ENCODE measurements at regions not wholly inside any gene's neighbourhood (a gene's known extent, or its start where the extent isn't known, plus 50 kb on each side); places are given as distances from the start of the nearest gene placed in this dataset.
"Not testable (repeated sequence)": the region's sequence is repeated elsewhere in the genome, so short reads cannot be mapped to it uniquely, and the experiment has no call there.

DNA sequence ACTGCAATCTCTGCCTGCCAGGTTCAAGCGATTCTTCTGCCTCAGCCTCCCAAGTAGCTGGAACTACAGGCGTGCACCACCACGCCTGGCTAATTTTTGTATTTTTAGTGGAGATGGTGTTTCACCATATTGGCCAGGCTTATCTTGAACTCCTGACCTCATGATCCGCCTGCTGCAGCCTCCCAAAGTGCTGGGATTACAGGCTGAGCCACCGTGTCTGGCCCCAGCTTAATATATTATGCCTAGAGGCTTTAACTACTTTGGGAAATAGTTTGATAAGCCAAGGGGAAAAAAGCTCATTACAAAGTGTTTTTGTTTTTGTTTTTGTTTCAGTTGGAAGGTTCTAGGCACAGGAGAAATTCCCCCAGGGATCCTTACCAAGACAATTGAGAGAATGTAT lies 184.2 kb upstream of the FAM241A start:
- H3K9me3 Mint-ChIP-seq; H3K4me1 Mint-ChIP-seq (ENCODE audit: low read depth); H3K27me3 Mint-ChIP-seq (ENCODE audit: low read depth); DNase-seq (ENCODE audit: low spot score); H3K27ac Mint-ChIP-seq; H3K36me3 Mint-ChIP-seq (ENCODE audit: low read depth); intact Hi-C loops (cut with micrococcal nuclease); H3K4me3 Mint-ChIP-seq (ENCODE audit: low read depth): not testable (repeated sequence)

- no peaks in the 10 kb centered on the region for H3K9me3 Mint-ChIP-seq
- H3K4me1 Mint-ChIP-seq (ENCODE audit: low read depth): peaks cover 1% of the 10 kb centered on the region
- intact Hi-C loops (cut with micrococcal nuclease): no loop called here
- H3K4me3 Mint-ChIP-seq (ENCODE audit: low read depth): no peak overlapping the region
- H3K27ac Mint-ChIP-seq: no peak overlapping the region
- no peaks in the 10 kb centered on the region for H3K27me3 Mint-ChIP-seq (ENCODE audit: low read depth)
- H3K36me3 Mint-ChIP-seq (ENCODE audit: low read depth): no peaks in the 10 kb centered on the region
- DNase-seq (ENCODE audit: low spot score): no peak
Measured at GRCh38 chr4:111961809-111962208, 183.4 kb upstream of the FAM241A start.

DNA sequence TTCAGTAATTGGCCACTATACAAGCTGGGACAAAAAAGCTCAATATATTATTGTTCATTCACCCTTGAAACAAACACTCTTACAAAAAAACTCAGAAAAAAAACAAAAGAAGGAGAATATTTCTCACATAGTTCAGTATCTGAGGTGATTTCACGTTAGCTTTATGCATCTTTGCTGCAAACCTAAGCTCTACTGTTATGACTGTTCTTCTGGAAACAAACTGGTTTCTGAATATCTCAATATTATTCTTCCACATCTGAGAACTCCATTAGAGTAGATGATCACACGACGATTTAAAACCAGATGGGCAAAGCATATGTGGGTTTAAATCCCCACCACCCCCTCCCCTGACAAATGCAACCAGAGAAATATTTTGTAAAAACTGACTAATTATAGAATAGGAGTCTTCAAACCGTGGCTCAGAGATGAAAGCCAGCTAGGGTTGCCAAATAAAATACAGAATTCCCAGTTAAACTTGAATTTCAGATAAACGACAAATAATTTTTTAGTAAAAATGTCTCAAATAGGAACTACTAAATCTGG lies 182.0 kb upstream of the FAM241A start:
- H3K9me3 Mint-ChIP-seq: no peaks in the 10 kb centered on the region
- H3K4me1 Mint-ChIP-seq (ENCODE audit: low read depth): peaks cover 1% of the 10 kb centered on the region
- H3K4me3 Mint-ChIP-seq (ENCODE audit: low read depth): no peak overlapping the region
- no peak overlapping the region for H3K27ac Mint-ChIP-seq
- no peaks in the 10 kb centered on the region for H3K36me3 Mint-ChIP-seq (ENCODE audit: low read depth)
- no peaks in the 10 kb centered on the region for H3K27me3 Mint-ChIP-seq (ENCODE audit: low read depth)
- DNase-seq (ENCODE audit: low spot score): no peak
- intact Hi-C loops (cut with micrococcal nuclease): no loop called here

DNA sequence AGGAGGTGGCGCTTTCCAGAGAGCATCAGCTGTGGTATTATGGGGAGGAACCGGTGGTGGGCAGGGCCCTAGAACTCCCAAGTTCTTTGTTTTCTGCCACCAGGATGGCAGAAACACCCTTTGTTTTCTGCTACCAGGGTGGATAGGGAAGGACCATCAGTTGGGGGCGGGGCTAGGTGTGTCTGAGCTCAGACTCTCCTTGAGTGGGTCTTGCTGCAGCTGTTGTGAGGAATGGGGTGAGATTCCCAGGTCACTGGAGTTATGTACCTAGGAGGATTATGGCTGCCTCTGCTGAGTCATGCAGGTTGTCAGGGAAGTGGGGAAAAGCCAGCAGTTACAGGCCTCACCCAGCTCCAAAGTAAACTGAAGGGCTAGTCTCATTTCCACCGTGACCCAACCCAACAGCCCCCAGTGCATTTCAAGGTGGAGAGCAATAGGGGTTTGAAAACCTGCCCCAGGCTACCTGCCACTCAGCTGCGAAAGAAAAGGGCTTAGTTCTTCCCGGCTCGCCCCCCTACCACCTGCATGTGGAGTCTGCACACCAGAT lies 167.8 kb upstream of the FAM241A start:
- no peak overlapping the region for H3K4me3 Mint-ChIP-seq (ENCODE audit: low read depth)
- intact Hi-C loops (cut with micrococcal nuclease): no loop called here
- no peak for DNase-seq (ENCODE audit: low spot score)
- peaks cover 2% of the 10 kb centered on the region for H3K27me3 Mint-ChIP-seq (ENCODE audit: low read depth)
- H3K36me3 Mint-ChIP-seq (ENCODE audit: low read depth): no peaks in the 10 kb centered on the region
- H3K4me1 Mint-ChIP-seq (ENCODE audit: low read depth): no peaks in the 10 kb centered on the region
- no peak overlapping the region for H3K27ac Mint-ChIP-seq
- no peaks in the 10 kb centered on the region for H3K9me3 Mint-ChIP-seq

DNA sequence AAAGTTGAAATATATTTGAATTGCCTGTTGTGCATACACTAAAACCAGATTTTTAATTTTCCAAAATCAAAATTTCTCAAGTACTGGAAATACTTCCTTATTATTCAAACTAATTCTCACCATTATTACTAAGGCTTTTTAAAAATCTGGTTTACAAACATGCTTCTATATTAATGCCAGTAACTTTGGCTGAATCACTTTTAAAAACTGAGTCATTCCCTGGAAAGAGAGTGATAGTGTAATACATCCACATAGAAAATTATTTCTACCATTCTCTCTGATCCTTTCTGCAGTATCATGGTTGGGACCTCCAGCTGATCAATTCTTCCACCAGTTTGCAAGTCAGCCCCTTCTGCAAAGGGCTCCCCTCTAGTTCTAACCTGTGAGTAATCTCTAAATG lies 165.3 kb upstream of the FAM241A start:
- H3K9me3 Mint-ChIP-seq: no peaks in the 10 kb centered on the region
- H3K36me3 Mint-ChIP-seq (ENCODE audit: low read depth): no peaks in the 10 kb centered on the region
- no peak overlapping the region for H3K4me3 Mint-ChIP-seq (ENCODE audit: low read depth)
- H3K27me3 Mint-ChIP-seq (ENCODE audit: low read depth): peaks cover 2% of the 10 kb centered on the region
- H3K27ac Mint-ChIP-seq: no peak overlapping the region
- DNase-seq (ENCODE audit: low spot score): no peak
- intact Hi-C loops (cut with micrococcal nuclease): no loop called here
- no peaks in the 10 kb centered on the region for H3K4me1 Mint-ChIP-seq (ENCODE audit: low read depth)

DNA sequence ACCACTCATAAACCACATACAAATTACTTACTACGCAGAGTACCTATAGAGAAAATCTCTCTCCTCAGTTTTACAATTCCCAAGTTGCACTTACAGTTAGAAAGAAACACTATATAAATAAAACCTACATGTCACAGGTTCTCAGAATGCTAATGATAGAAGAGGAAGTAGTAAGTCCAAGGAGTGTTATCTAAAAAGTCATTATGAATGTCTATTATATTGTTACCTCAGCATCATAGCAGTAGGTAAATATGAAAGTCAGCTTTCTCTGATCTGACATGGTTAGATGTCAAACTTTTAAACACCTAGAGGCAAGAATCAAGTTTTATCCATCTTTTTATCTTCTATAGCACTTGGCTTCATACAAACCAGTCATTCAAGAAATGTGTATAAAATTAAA lies 163.2 kb upstream of the FAM241A start:
- intact Hi-C loops (cut with micrococcal nuclease): no loop called here
- Mint-ChIP-seq H3K9me3 (no peaks in the 10 kb centered on the region), H3K4me1 (ENCODE audit: low read depth) (no peaks in the 10 kb centered on the region)

GRCh38 chr4:111984169-111984819 lies 161.0 kb upstream of the FAM241A start:
- H3K4me3 Mint-ChIP-seq (ENCODE audit: low read depth): no peak overlapping the region
- H3K36me3 Mint-ChIP-seq (ENCODE audit: low read depth): no peaks in the 10 kb centered on the region
- no peak overlapping the region for H3K27ac Mint-ChIP-seq
- H3K4me1 Mint-ChIP-seq (ENCODE audit: low read depth): no peaks in the 10 kb centered on the region
- no peaks in the 10 kb centered on the region for H3K9me3 Mint-ChIP-seq
- DNase-seq (ENCODE audit: low spot score): no peak
- intact Hi-C loops (cut with micrococcal nuclease): no loop called here
- peaks cover 7% of the 10 kb centered on the region for H3K27me3 Mint-ChIP-seq (ENCODE audit: low read depth)

More for the DNA sequence above, 163.2 kb upstream of the FAM241A start:
- DNase-seq (ENCODE audit: low spot score): no peak
- Mint-ChIP-seq H3K4me3 (ENCODE audit: low read depth) (no peak overlapping the region), H3K36me3 (ENCODE audit: low read depth) (no peaks in the 10 kb centered on the region), H3K27me3 (ENCODE audit: low read depth) (peaks cover 6% of the 10 kb centered on the region), H3K27ac (no peak overlapping the region)

GRCh38 chr4:111985426-111985825 lies 159.8 kb upstream of the FAM241A start:
- DNase-seq (ENCODE audit: low spot score): no peak
- intact Hi-C loops (cut with micrococcal nuclease): no loop called here
- Mint-ChIP-seq H3K9me3 (no peaks in the 10 kb centered on the region), H3K36me3 (ENCODE audit: low read depth) (no peaks in the 10 kb centered on the region), H3K27me3 (ENCODE audit: low read depth) (peaks cover 7% of the 10 kb centered on the region), H3K4me3 (ENCODE audit: low read depth) (no peak overlapping the region), H3K4me1 (ENCODE audit: low read depth) (no peaks in the 10 kb centered on the region), H3K27ac (no peak overlapping the region)

DNA sequence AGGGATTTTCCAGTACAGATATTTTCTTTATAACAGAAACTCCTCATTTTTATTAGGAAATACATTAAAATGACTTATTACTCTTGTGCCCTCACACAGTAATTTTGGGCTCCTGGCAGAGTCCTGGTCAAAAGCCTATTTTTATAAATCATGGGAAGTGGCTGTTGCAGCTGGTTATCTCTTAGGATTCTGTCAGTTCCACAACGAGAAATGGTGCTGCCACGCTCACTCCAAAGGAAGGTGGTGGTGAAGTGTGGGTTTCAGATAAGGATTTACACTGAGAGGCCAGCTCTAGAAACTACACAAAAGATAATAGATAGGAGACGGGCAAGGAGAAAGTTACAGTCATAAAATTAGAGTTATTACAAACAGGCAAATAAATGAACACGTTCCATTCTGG lies 159.2 kb upstream of the FAM241A start:
- Mint-ChIP-seq H3K9me3 (no peaks in the 10 kb centered on the region), H3K4me3 (ENCODE audit: low read depth) (no peak overlapping the region), H3K27ac (no peak overlapping the region), H3K36me3 (ENCODE audit: low read depth) (no peaks in the 10 kb centered on the region), H3K4me1 (ENCODE audit: low read depth) (no peaks in the 10 kb centered on the region), H3K27me3 (ENCODE audit: low read depth) (peaks cover 7% of the 10 kb centered on the region)
- intact Hi-C loops (cut with micrococcal nuclease): no loop called here
- no peak for DNase-seq (ENCODE audit: low spot score)

DNA sequence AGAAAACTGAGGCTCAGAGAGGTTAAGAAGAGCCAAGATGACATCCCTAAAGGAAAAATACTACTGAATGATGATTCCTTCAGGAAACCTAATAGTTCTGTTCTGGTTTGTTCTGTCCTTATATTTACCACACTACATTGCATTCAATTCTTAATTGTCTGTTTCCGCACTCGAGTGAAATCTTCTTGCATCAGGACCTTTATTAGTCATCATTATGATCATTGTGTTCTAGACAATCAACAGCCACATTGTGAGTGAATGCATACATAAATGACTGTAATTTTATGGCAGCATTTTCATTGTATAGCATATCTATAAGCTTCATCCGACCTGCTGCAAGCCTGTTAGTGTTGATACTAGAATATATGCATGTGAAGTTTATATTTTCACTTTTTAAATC lies 156.7 kb upstream of the FAM241A start:
- no peak for DNase-seq (ENCODE audit: low spot score)
- no peaks in the 10 kb centered on the region for H3K36me3 Mint-ChIP-seq (ENCODE audit: low read depth)
- no peaks in the 10 kb centered on the region for H3K4me1 Mint-ChIP-seq (ENCODE audit: low read depth)
- H3K27me3 Mint-ChIP-seq (ENCODE audit: low read depth): peaks cover 7% of the 10 kb centered on the region
- intact Hi-C loops (cut with micrococcal nuclease): no loop called here
- no peaks in the 10 kb centered on the region for H3K9me3 Mint-ChIP-seq
- no peak overlapping the region for H3K4me3 Mint-ChIP-seq (ENCODE audit: low read depth)
- H3K27ac Mint-ChIP-seq: no peak overlapping the region

GRCh38 chr4:111989817-111990216 lies 155.4 kb upstream of the FAM241A start:
- H3K9me3 Mint-ChIP-seq: no peaks in the 10 kb centered on the region
- intact Hi-C loops (cut with micrococcal nuclease): no loop called here
- H3K4me3 Mint-ChIP-seq (ENCODE audit: low read depth): no peak overlapping the region
- no peaks in the 10 kb centered on the region for H3K36me3 Mint-ChIP-seq (ENCODE audit: low read depth)
- no peak overlapping the region for H3K27ac Mint-ChIP-seq
- peaks cover 9% of the 10 kb centered on the region for H3K27me3 Mint-ChIP-seq (ENCODE audit: low read depth)
- no peaks in the 10 kb centered on the region for H3K4me1 Mint-ChIP-seq (ENCODE audit: low read depth)
- no peak for DNase-seq (ENCODE audit: low spot score)

DNA sequence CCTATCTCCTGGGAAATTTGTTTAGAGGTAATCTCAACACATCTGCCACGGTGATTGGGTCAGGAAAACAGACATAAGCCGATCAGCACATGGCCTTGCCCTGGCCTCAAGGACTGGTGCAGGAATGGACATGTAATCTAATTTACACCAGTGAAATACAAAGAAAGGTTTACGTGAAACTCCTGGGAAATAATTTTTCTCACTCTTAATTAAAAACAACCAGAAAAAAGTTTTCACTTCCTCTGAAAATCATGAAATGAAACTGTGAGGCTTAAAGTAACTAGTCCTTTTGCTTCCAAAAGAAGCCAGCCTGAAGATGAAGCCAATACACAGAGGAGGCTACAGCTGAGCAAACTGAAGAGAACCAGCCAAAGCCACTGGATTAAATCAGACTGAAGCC lies 154.1 kb upstream of the FAM241A start:
- DNase-seq (ENCODE audit: low spot score): no peak
- no peaks in the 10 kb centered on the region for H3K36me3 Mint-ChIP-seq (ENCODE audit: low read depth)
- H3K27me3 Mint-ChIP-seq (ENCODE audit: low read depth): peaks cover 5% of the 10 kb centered on the region
- H3K9me3 Mint-ChIP-seq: no peaks in the 10 kb centered on the region
- H3K27ac Mint-ChIP-seq: no peak overlapping the region
- intact Hi-C loops (cut with micrococcal nuclease): no loop called here
- no peak overlapping the region for H3K4me3 Mint-ChIP-seq (ENCODE audit: low read depth)
- H3K4me1 Mint-ChIP-seq (ENCODE audit: low read depth): no peaks in the 10 kb centered on the region

DNA sequence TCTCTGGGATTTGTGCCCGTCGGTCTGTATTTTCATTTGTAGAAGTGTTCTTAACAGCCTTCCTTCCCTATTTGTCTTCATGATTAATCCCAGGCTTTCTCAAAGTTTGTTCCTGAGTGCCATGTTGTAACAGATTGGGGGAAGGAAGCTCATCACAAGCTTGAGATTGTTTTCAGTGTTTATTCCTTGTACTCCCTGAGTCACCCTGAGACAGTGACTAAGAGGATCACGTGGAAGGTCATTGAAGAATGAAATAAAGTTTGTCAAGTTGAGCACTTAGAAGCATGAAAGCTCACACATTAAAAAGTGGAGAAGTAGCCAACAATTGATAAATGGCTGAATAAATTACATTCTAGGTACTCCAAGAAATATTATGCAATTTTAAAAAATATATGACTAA lies 153.5 kb upstream of the FAM241A start:
- Mint-ChIP-seq H3K36me3 (ENCODE audit: low read depth) (no peaks in the 10 kb centered on the region), H3K4me1 (ENCODE audit: low read depth) (no peaks in the 10 kb centered on the region), H3K9me3 (no peaks in the 10 kb centered on the region), H3K27ac (no peak overlapping the region), H3K4me3 (ENCODE audit: low read depth) (no peak overlapping the region), H3K27me3 (ENCODE audit: low read depth) (peaks cover 4% of the 10 kb centered on the region)
- intact Hi-C loops (cut with micrococcal nuclease): no loop called here
- no peak for DNase-seq (ENCODE audit: low spot score)

All from activated T-helper 2 cell treated with anti-CD3 and anti-CD28 coated beads, Interferon-gamma antibody, Interleukin-2, Interleukin-4, amounts not matched to agents 10 μg/mL and 5 μg/mL and 100 μg/mL, durations not matched to agents 14 hours and 24 hours and 36 hours (primary cell).